ENCODE measurements at regions not wholly inside any gene's neighbourhood (a gene's known extent, or its start where the extent isn't known, plus 50 kb on each side); places are given as distances from the start of the nearest gene placed in this dataset.
"Not testable (repeated sequence)": the region's sequence is repeated elsewhere in the genome, so short reads cannot be mapped to it uniquely, and the experiment has no call there.

- peaks cover 0 to 8% (median 0%) of the 10 kb centered on the region in 5 experiments for H3K27me3 ChIP-seq (replicated peaks in 2 of 5; ENCODE audit: control insufficient read depth in 4 of 5, insufficient read depth in 5 of 5, low read length in 4 of 5)
- CTCF ChIA-PET: no interaction called here
- no peak overlapping the region for H3K4me3 ChIP-seq (ENCODE audit: control insufficient read depth in 1 of 7, extremely low read depth in 1 of 7, insufficient read depth in 4 of 7, low read depth in 2 of 7, low read length in 6 of 7)
- H3K27ac ChIP-seq (ENCODE audit: insufficient read depth in 1 of 2, low read depth in 1 of 2, low read length in 2 of 2, poor library complexity in 1 of 2, severe bottlenecking in 2 of 2): no peak overlapping the region
- POLR2A ChIA-PET: no interaction called here
- H3K9me3 ChIP-seq (ENCODE audit: control extremely low read depth in 1 of 5, control insufficient read depth in 4 of 5, insufficient read depth in 2 of 5, low read depth in 1 of 5, low read length in 4 of 5): no peaks in the 10 kb centered on the region
- no peaks in the 10 kb centered on the region for H3K4me1 ChIP-seq (ENCODE audit: control extremely low read depth in 1 of 4, control insufficient read depth in 4 of 4, insufficient read depth in 4 of 4, low read length in 3 of 4)
- 100% methylated on average over 4 of the region's 9 CpGs for WGBS (ENCODE audit: insufficient coverage)
- no peak for DNase-seq
- H3K36me3 ChIP-seq (ENCODE audit: control insufficient read depth in 4 of 4, insufficient read depth in 4 of 4, low read length in 3 of 4): no peaks in the 10 kb centered on the region
Measured at GRCh38 chr6:33888664-33889200, 84.9 kb upstream of the MLN start.

GRCh38 chr6:33888183-33888582 lies 84.4 kb upstream of the MLN start:
- ChIA-PET CTCF (no interaction called here), POLR2A (no interaction called here)
- Histone ChIP-seq H3K9me3 (ENCODE audit: control extremely low read depth in 1 of 5, control insufficient read depth in 4 of 5, insufficient read depth in 2 of 5, low read depth in 1 of 5, low read length in 4 of 5) (no peaks in the 10 kb centered on the region), H3K4me1 (ENCODE audit: control extremely low read depth in 1 of 4, control insufficient read depth in 4 of 4, insufficient read depth in 4 of 4, low read length in 3 of 4) (no peaks in the 10 kb centered on the region), H3K36me3 (ENCODE audit: control insufficient read depth in 4 of 4, insufficient read depth in 4 of 4, low read length in 3 of 4) (no peaks in the 10 kb centered on the region), H3K4me3 (ENCODE audit: control insufficient read depth in 1 of 7, extremely low read depth in 1 of 7, insufficient read depth in 4 of 7, low read depth in 2 of 7, low read length in 6 of 7) (no peak overlapping the region), H3K27me3 (replicated peaks in 2 of 5; ENCODE audit: control insufficient read depth in 4 of 5, insufficient read depth in 5 of 5, low read length in 4 of 5) (peaks cover 0 to 8% (median 0%) of the 10 kb centered on the region in 5 experiments), H3K27ac (ENCODE audit: insufficient read depth in 1 of 2, low read depth in 1 of 2, low read length in 2 of 2, poor library complexity in 1 of 2, severe bottlenecking in 2 of 2) (no peak overlapping the region)
- WGBS (ENCODE audit: insufficient coverage): 98% methylated on average over 9 of the region's 10 CpGs
- DNase-seq: no peak

GRCh38 chr6:33886673-33887144 lies 82.9 kb upstream of the MLN start:
- DNase-seq: no peak
- Histone ChIP-seq H3K36me3 (ENCODE audit: control insufficient read depth in 4 of 4, insufficient read depth in 4 of 4, low read length in 3 of 4) (no peaks in the 10 kb centered on the region), H3K27me3 (replicated peaks in 2 of 5; ENCODE audit: control insufficient read depth in 4 of 5, insufficient read depth in 5 of 5, low read length in 4 of 5) (peaks cover 0 to 12% (median 0%) of the 10 kb centered on the region in 5 experiments), H3K27ac (ENCODE audit: insufficient read depth in 1 of 2, low read depth in 1 of 2, low read length in 2 of 2, poor library complexity in 1 of 2, severe bottlenecking in 2 of 2) (no peak overlapping the region), H3K4me1 (ENCODE audit: control extremely low read depth in 1 of 4, control insufficient read depth in 4 of 4, insufficient read depth in 4 of 4, low read length in 3 of 4) (no peaks in the 10 kb centered on the region), H3K4me3 (ENCODE audit: control insufficient read depth in 1 of 7, extremely low read depth in 1 of 7, insufficient read depth in 4 of 7, low read depth in 2 of 7, low read length in 6 of 7) (no peak overlapping the region), H3K9me3 (ENCODE audit: control extremely low read depth in 1 of 5, control insufficient read depth in 4 of 5, insufficient read depth in 2 of 5, low read depth in 1 of 5, low read length in 4 of 5) (no peaks in the 10 kb centered on the region)
- 85% methylated on average over 10 of the region's 11 CpGs for WGBS (ENCODE audit: insufficient coverage)
- POLR2A ChIA-PET: no interaction called here
- CTCF ChIA-PET: no interaction called here

GRCh38 chr6:33885132-33886057 lies 81.6 kb upstream of the MLN start:
- Histone ChIP-seq H3K27ac (ENCODE audit: insufficient read depth in 1 of 2, low read depth in 1 of 2, low read length in 2 of 2, poor library complexity in 1 of 2, severe bottlenecking in 2 of 2) (no peak overlapping the region), H3K36me3 (ENCODE audit: control insufficient read depth in 4 of 4, insufficient read depth in 4 of 4, low read length in 3 of 4) (no peaks in the 10 kb centered on the region), H3K9me3 (ENCODE audit: control extremely low read depth in 1 of 5, control insufficient read depth in 4 of 5, insufficient read depth in 2 of 5, low read depth in 1 of 5, low read length in 4 of 5) (no peaks in the 10 kb centered on the region), H3K4me3 (ENCODE audit: control insufficient read depth in 1 of 7, extremely low read depth in 1 of 7, insufficient read depth in 4 of 7, low read depth in 2 of 7, low read length in 6 of 7) (no peak overlapping the region), H3K4me1 (ENCODE audit: control extremely low read depth in 1 of 4, control insufficient read depth in 4 of 4, insufficient read depth in 4 of 4, low read length in 3 of 4) (no peaks in the 10 kb centered on the region), H3K27me3 (replicated peaks in 2 of 5; ENCODE audit: control insufficient read depth in 4 of 5, insufficient read depth in 5 of 5, low read length in 4 of 5) (peaks cover 0 to 13% (median 0%) of the 10 kb centered on the region in 5 experiments)
- no peak for DNase-seq
- WGBS (ENCODE audit: insufficient coverage): 98% methylated on average over 4 of the region's 5 CpGs
- ChIA-PET POLR2A (no interaction called here), CTCF (interaction anchor here (1.1 kb wide), 1 partner anchor 30 kb away, joined by 3 read pairs; no protein-coding TSS in a partner anchor)

GRCh38 chr6:33883621-33884020 lies 79.8 kb upstream of the MLN start:
- H3K27ac ChIP-seq (ENCODE audit: insufficient read depth in 1 of 2, low read depth in 1 of 2, low read length in 2 of 2, poor library complexity in 1 of 2, severe bottlenecking in 2 of 2); H3K36me3 ChIP-seq (ENCODE audit: control insufficient read depth in 4 of 4, insufficient read depth in 4 of 4, low read length in 3 of 4); H3K4me1 ChIP-seq (ENCODE audit: control extremely low read depth in 1 of 4, control insufficient read depth in 4 of 4, insufficient read depth in 4 of 4, low read length in 3 of 4); DNase-seq; POLR2A ChIA-PET; H3K9me3 ChIP-seq (ENCODE audit: control extremely low read depth in 1 of 5, control insufficient read depth in 4 of 5, insufficient read depth in 2 of 5, low read depth in 1 of 5, low read length in 4 of 5); H3K4me3 ChIP-seq (ENCODE audit: control insufficient read depth in 1 of 7, extremely low read depth in 1 of 7, insufficient read depth in 4 of 7, low read depth in 2 of 7, low read length in 6 of 7); CTCF ChIA-PET: not testable (repeated sequence)
- H3K27me3 ChIP-seq (replicated peaks in 2 of 5; ENCODE audit: control insufficient read depth in 4 of 5, insufficient read depth in 5 of 5, low read length in 4 of 5): peaks cover 0 to 13% (median 0%) of the 10 kb centered on the region in 5 experiments
- WGBS (ENCODE audit: insufficient coverage): no CpG with 5 or more reads among the region's 4 CpGs

GRCh38 chr6:33882154-33882553 lies 78.4 kb upstream of the MLN start:
- Histone ChIP-seq H3K27ac (ENCODE audit: insufficient read depth in 1 of 2, low read depth in 1 of 2, low read length in 2 of 2, poor library complexity in 1 of 2, severe bottlenecking in 2 of 2) (no peak overlapping the region), H3K27me3 (replicated peaks in 2 of 5; ENCODE audit: control insufficient read depth in 4 of 5, insufficient read depth in 5 of 5, low read length in 4 of 5) (peaks cover 0 to 10% (median 0%) of the 10 kb centered on the region in 5 experiments), H3K4me3 (ENCODE audit: control insufficient read depth in 1 of 7, extremely low read depth in 1 of 7, insufficient read depth in 4 of 7, low read depth in 2 of 7, low read length in 6 of 7) (no peak overlapping the region), H3K36me3 (ENCODE audit: control insufficient read depth in 4 of 4, insufficient read depth in 4 of 4, low read length in 3 of 4) (no peaks in the 10 kb centered on the region), H3K4me1 (ENCODE audit: control extremely low read depth in 1 of 4, control insufficient read depth in 4 of 4, insufficient read depth in 4 of 4, low read length in 3 of 4) (no peaks in the 10 kb centered on the region), H3K9me3 (ENCODE audit: control extremely low read depth in 1 of 5, control insufficient read depth in 4 of 5, insufficient read depth in 2 of 5, low read depth in 1 of 5, low read length in 4 of 5) (no peaks in the 10 kb centered on the region)
- ChIA-PET POLR2A (no interaction called here), CTCF (no interaction called here)
- 98% methylated on average over 8 of the region's 8 CpGs for WGBS (ENCODE audit: insufficient coverage)
- no peak for DNase-seq

GRCh38 chr6:33880766-33881165 lies 77.0 kb upstream of the MLN start:
- Histone ChIP-seq H3K27ac (ENCODE audit: insufficient read depth in 1 of 2, low read depth in 1 of 2, low read length in 2 of 2, poor library complexity in 1 of 2, severe bottlenecking in 2 of 2) (no peak overlapping the region), H3K27me3 (replicated peaks in 2 of 5; ENCODE audit: control insufficient read depth in 4 of 5, insufficient read depth in 5 of 5, low read length in 4 of 5) (peaks cover 0 to 18% (median 0%) of the 10 kb centered on the region in 5 experiments), H3K36me3 (ENCODE audit: control insufficient read depth in 4 of 4, insufficient read depth in 4 of 4, low read length in 3 of 4) (no peaks in the 10 kb centered on the region), H3K4me1 (ENCODE audit: control extremely low read depth in 1 of 4, control insufficient read depth in 4 of 4, insufficient read depth in 4 of 4, low read length in 3 of 4) (no peaks in the 10 kb centered on the region), H3K9me3 (ENCODE audit: control extremely low read depth in 1 of 5, control insufficient read depth in 4 of 5, insufficient read depth in 2 of 5, low read depth in 1 of 5, low read length in 4 of 5) (no peaks in the 10 kb centered on the region), H3K4me3 (ENCODE audit: control insufficient read depth in 1 of 7, extremely low read depth in 1 of 7, insufficient read depth in 4 of 7, low read depth in 2 of 7, low read length in 6 of 7) (no peak overlapping the region)
- 79% methylated on average over 12 of the region's 12 CpGs for WGBS (ENCODE audit: insufficient coverage)
- CTCF ChIA-PET: interaction anchor here (1.3 kb wide), 1 partner anchor 10 kb away, joined by 3 read pairs; no protein-coding TSS in a partner anchor
- DNase-seq: no peak
- POLR2A ChIA-PET: no interaction called here

Data from common myeloid progenitor, CD34-positive (primary cell).